GM12874 (cell line): ENCODE measurements at regions not wholly inside any gene's neighbourhood (a gene's known extent, or its start where the extent isn't known, plus 50 kb on each side); places are given as distances from the start of the nearest gene placed in this dataset.

Experiments used
- TF ChIP-seq, protein P1 (sequence below): IDR thresholded peaks from 2 replicates; pipeline ENCODE4 v1.5.1; 2011; ENCODE audit warnings: low read depth, mild to moderate bottlenecking, control low read depth, low read length, moderate library complexity; ENCODE audit not compliant: insufficient read depth

DNA sequence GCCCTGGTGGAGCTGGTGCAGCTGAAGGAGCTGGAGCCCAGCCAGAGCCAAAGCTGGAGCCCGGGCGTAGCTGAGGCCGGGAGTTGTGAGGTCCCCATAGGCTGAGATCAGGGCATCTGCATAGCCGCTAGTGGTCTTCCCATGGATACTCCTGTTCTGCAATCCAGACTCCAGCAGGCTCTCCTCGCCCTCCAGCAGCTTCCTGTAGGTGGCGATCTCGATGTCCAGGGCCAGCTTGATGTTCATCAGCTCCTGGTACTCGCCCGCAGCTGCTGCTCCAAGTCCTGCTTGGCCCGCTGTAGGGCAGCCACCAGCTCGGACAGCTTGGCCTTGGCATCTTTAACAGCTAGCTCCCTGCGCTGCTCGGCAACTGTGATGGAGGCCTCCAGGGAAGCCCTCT, 966.1 kb downstream of the FSCB start:
- TF ChIP-seq, protein P1, sequence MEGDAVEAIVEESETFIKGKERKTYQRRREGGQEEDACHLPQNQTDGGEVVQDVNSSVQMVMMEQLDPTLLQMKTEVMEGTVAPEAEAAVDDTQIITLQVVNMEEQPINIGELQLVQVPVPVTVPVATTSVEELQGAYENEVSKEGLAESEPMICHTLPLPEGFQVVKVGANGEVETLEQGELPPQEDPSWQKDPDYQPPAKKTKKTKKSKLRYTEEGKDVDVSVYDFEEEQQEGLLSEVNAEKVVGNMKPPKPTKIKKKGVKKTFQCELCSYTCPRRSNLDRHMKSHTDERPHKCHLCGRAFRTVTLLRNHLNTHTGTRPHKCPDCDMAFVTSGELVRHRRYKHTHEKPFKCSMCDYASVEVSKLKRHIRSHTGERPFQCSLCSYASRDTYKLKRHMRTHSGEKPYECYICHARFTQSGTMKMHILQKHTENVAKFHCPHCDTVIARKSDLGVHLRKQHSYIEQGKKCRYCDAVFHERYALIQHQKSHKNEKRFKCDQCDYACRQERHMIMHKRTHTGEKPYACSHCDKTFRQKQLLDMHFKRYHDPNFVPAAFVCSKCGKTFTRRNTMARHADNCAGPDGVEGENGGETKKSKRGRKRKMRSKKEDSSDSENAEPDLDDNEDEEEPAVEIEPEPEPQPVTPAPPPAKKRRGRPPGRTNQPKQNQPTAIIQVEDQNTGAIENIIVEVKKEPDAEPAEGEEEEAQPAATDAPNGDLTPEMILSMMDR = no peak

DNA sequence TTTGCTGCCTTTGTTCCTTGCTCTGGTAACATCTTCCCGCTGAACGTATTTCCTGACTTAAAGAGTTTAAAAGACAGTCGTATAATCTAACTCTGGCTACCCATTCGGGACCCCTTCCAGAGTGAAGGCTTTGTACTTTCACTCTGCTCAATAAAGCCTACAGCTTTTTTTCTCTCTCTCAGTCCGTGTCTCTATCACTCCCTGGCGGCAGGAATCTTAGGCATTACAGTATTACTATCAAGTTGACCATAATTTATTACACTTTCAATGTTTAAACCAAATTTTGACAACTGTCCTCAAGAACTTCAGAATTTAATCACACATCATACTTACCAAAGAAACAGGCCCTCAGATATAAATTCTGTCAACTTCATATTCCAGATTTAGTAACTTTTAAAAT, 967.9 kb downstream of the FSCB start:
- TF ChIP-seq, protein P1 = no peak

DNA sequence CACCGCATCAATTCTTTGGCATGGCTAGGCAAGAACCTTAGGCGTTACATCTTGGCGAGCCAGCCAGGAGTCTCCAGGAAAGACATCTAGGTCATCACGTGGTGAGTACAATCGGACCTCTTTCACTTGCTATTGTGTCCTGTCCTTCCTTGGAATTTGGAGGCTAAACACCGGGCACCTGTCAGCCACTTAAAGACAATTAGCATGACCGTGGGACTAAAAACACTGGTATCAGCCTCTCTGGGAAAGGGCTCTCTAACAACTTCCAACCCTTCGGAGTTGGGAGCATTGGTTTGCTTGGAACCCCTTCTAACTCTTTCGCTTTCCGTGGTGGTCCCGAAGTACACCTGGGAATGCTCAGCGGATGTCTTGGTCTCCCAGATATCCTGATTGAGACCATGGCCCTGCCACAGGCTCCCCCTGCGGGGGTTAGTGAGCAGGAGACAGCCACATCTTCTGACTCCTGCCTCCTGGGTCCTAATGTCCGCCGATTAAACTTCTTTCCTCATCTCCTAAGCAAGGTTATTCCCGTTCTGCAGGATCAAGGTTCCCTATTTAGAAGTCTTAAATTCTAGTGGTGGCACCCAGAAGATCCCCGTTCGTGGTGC, 971.7 kb downstream of the FSCB start:
- TF ChIP-seq, protein P1 = no peak

DNA sequence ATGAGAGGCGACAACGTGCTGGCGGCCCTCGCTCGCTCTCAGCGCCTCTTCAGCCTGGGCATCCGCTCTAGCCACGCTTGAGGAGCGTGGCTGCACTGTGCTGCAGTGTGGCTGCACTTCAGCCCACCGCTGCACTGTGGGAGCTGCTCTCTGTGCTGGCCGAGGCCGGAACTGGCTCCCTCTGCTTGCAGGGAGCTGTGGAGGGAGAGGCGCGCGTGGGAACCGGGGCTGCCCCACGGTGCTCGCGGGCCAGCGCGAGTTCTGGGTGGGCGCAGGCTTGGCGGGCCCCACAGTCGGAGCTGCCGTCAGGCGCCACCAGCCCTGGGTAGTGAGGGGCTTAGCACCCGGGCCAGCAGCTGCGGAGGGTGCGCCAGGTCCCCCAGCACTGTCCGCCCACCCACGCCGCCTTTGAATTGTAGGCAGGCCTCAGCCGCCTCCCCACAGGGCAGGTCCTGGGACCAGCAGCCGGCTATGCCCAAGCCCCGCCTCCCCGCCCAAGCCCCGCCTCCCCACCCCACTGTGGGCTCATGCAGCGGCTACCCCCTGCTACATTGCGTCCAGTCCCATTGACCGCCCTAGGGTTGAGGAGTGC, 974.2 kb downstream of the FSCB start:
- TF ChIP-seq, protein P1 = no peak

DNA sequence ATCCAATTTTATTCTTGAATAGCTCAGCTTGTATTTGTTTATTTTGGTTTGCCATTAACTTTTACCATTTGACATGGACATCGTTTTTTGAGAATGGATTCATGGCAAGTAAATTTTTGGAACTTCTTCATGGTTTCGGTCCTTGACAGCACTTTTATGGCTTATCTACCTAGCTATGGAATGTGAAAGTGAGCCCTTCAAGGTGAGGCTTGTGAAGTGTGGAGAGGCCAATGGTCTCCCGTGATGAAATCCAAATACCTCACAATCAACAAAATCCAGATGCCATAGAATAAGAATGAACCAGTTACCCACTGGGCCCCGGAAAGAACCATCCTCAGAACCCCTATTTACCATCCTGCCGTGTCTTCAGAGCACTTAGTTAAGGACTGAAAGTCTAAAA, 978.8 kb downstream of the FSCB start:
- TF ChIP-seq, protein P1 = no peak

DNA sequence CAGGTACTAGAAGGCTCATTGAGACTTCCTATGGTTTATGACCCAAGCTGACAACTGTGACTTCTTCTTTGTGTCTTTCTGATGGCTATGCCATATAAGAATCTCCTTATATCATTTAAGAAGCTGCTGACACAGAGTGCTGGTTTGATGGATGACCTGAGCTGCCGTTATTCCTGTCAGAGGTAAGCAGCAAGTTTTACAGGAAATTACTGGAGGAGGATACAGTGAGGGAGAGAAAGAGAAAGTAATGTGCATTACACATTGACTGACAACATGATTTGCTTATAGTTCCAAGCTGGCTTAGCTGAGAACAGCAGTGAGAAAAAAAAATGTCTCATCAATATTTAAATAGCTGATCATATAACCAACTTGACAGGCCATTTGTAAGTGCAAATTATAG, 981.4 kb downstream of the FSCB start:
- TF ChIP-seq, protein P1 = no peak

DNA sequence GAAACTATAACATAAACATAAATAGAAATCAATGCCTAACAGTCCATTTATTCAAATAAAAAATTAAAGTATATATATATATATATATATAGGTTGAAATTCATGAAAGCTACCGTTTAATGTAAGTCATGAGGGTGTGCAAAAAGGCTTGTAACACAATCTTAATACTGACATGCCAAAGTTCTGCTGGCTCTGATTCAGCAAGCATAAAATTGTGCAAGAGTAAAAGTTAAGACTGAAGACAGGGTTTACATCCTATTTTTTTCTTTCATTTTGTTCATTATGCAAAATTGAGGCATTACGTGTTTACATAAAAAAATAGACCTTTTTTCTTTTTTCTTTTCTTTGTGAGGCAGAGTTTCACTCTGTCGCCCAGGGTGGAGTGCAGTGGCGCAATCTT, 984.2 kb downstream of the FSCB start:
- TF ChIP-seq, protein P1 = no peak
